HG03175 (cell line): ENCODE measurements at regions not wholly inside any gene's neighbourhood (a gene's known extent, or its start where the extent isn't known, plus 50 kb on each side); places are given as distances from the start of the nearest gene placed in this dataset.
"Not testable (repeated sequence)": the region's sequence is repeated elsewhere in the genome, so short reads cannot be mapped to it uniquely, and the experiment has no call there.

ENCODE experiments used
- ATAC-seq: cut with Tn5 transposase; IDR thresholded peaks from one replicate; pipeline ENCODE4 v1.9.1; 2021; ENCODE audit warnings: mild to moderate bottlenecking, moderate library complexity; ENCODE audit not compliant: unreplicated experiment

DNA sequence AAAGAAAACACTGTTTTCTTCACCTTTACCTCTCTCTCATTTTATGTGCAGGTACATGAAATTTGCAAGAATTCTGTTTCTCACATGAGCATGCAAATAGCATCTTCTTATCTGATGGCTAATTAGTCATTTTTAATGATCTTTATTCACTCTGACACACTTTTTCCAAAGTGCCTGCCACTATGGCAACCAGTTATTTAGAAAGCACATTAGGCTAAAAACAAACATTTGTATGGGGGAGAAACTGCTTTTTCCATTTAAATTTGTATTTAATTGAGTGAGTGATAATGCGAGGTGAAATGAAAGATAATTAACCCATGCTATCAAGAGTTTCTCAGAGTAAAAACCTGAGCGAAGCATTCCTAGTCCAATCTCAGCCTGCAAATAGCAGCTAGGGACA, 365.0 kb downstream of the MAT2B start:
- no peak for ATAC-seq

DNA sequence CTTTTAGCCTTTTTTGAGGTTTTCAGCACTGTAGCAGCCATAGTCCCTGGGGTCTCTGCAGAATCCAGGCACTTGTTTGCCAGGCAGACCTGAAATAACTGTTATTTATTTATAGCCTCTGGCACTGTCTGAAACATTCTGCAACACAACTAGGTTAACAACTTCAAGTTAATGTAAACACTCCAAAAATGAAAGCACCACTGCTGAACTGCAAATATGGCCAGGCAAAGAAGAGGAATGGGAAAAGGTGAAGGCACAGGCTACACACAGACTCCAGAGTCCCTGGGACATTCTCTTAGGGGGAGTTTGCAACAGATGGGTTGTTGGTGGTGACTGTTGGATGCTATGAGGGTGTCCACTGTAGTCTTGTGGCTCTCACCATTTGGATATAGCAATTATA, 369.0 kb downstream of the MAT2B start:
- ATAC-seq = no peak

DNA sequence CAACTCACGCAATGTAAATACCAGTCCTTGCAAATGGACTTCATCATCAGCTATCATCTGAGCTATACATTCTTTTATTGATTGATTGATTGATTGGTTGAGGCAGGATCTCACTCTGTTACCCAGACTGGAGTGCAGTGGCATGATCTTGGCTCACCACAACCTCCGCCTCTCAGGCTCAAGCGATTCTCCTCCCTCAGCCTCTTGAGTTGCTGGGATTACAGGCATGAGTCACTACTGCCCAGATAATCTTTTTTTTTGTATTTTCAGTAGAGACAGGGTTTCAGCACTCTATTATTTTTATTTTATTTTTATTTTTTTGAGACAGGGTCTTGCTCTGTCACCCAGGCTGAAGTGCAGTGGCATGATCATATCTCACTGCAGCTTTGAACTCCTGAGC, 369.5 kb downstream of the MAT2B start:
- ATAC-seq = not testable (repeated sequence)

DNA sequence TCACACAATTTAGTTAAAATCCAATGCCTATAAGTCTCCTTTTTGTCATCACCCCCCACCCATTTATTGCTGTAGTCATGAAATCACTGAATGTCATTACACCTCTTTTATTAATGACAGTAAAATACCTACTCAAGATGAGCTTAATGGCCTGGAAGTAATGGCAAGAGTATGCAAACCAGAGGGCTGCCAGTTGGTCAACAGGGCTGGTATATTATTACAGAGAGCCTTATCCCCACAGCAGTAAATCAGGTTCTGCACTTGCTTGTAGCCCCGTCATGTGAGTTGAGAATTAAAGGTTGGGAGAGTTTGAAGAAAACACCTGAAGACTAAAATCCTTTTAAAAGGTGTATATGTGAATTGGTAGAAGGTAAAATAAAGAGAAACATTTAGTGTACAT, 372.4 kb downstream of the MAT2B start:
- ATAC-seq = no peak

DNA sequence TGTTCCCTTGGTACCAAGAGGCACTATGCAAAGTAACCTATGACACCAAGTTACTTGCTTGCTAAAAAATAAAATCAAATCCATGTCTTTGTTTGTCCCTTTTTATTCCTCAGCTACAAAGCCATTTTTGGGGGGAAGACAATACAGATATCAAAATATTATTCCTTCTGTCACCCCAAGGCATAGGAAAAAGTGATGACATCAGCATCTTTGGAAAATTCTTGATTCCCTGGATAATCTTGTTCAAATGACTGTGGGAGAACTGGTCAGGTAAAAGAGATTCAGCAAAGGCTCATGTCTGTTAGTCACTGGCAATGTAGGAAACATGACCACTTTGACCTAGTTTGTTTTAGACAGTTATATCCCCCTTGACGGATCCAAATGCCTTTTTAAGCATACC, 373.1 kb downstream of the MAT2B start:
- no peak for ATAC-seq

DNA sequence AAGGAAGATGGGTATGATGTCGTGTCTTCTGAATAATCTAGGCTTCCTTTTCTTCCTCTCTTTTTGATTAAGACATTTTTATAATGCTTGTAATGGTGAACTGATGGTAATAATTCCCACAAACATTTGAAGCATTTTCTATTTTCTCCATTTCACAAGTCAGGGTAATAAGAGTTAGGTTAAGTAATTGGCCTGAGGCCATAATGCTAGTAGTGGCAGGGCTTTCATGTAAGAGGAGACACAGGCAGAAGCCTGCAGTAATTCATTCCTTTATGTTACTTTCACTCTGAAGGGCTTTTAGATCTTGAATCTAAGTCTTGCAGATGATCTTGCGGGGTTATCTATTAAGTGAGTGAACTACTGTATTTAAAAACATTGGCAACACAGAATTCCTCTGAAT, 374.9 kb downstream of the MAT2B start:
- no peak for ATAC-seq

DNA sequence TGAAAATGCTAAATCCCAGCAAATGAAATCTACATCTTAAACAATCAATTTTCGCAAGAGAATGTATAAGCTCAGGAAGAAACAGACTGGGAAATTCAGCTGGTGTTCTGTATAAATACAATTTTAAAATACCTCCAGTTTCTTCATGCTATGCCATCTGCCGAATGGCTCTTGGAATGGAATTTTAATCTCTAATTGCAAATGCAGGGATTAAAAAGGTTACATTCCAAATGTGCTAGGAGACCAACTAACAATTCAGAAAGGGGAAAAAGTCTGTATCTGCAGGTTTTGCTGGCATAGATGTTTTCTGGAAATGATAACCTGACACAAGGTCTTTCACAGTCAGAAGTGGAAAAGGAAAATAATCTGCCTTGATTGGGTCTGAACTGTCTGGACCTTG, 379.7 kb downstream of the MAT2B start:
- ATAC-seq = no peak

DNA sequence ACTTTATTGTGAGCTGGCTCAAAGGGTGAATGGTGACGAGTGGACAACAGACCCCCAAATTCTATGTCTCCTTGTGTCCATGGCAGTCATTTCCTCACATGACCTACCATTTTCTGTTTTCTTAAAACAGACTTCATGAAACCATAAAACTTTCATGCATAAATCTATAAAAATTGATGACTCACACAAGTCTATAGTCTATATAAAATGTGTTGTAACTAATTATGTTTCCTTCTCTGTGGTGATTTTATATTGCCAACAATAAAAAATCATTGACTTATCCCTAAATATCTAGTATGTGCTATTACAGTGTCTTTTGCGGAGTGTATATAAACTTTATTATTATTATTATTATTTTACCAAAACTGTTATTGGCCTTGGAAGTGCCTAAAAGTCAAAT, 382.4 kb downstream of the MAT2B start:
- no peak for ATAC-seq

DNA sequence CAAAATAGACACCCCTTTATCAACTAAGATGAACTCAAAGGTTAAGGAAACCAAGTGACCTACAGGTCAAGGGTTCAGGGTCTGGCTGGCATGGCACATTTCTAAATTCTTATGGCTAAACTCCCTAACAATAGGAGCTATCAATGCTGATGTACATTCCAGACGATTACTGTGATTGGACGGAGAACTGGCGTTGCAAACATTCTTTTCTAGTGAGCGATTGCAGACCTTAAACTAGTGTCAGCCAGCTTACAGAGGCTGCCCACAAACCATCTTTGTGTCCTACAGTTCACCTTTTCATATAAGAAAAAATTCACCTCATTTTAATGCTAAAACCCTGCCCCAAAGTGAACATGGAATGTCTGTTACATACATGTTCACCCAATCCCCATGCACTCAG, 382.9 kb downstream of the MAT2B start:
- ATAC-seq = no peak

DNA sequence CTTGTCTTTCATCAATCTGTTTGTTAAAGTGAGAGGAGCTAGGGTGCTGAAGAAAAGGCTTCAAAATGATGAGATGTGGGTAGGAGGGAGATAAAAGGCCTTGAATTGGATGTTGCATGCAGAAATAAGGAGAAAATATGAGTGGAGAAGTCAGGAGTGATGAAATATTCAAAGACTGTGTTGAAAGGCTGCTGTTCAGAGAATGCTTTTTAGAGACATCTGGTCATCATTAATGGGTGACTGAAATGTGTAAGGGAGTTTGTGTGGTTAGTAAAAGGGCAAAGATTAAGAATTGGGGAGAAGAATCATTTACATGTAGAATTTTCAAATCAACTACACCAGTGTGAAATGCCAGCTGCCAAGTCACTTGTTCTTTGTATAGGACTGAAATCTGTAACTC, 383.9 kb downstream of the MAT2B start:
- ATAC-seq = no peak

DNA sequence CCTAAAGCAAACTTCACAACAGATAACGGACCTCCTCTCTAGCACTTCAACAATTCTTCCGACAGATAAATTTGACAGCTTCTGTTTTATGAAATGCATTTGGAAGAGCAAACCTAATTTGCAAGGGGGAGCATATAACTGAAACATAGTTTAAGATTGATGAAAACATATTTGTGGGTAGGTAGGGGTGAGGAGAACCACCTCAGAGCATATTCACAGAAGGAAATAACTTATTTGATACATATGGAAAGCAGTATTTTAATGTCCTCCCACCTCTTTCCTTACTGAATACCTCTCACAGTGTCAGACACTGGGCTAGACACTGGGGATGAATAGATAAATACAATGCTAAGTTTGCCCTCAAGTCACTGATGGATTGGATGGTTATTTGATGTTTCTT, 384.8 kb downstream of the MAT2B start:
- no peak for ATAC-seq

DNA sequence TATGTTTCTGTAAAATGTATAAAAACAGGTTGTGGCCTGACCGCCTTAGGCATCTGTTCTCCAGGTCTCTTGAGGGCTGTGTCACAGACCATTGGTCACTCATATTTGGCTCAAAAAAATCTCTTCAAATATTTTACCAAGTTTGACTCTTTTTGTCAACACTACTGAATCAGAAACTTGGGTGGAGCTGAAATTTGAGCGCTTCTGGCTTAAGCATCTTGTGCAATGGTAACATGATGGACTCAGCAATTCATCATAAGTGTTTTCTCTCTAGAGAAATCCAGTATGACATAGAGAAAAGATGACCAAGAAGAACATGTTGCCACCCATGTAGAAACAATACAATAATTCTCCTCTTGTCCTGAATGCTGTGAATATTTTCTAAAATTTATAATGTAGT, 387.9 kb downstream of the MAT2B start:
- ATAC-seq = no peak

DNA sequence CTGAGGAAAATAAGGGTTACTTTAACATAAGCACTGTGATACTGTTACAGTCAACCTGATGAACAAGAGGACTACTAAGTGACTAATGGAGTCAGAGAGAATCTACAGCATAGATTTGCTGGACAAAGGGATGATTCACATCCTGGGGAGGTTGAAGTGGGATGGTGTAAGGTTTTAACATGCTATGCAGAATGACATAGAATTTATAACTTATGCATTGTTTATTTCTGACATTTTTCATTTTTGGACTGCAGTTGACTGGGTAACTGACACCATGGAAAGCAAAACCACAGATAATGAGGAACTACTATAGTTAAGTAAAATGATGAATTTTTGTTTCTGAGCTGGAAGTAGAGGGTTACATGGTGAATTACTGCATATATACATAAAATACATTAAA, 389.2 kb downstream of the MAT2B start:
- no peak for ATAC-seq

DNA sequence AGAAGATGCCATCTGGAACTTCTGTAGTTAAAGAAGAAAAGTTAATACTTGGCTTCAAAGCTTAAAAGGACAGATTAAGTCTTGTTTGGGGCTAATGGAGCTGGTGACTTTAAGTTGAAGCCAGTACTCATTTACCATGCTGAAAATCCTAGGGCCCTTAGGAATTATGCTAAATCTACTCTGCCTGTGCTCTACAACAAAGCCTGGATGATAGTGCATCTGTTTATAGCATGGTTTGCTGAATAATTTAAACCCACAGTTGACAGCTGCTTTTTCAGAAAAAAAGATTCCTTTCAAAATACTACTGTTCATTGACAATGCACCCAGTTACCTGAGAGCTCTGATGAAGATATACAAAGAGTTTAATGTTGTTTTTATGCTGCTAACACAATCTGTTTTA, 393.5 kb downstream of the MAT2B start:
- ATAC-seq = no peak

DNA sequence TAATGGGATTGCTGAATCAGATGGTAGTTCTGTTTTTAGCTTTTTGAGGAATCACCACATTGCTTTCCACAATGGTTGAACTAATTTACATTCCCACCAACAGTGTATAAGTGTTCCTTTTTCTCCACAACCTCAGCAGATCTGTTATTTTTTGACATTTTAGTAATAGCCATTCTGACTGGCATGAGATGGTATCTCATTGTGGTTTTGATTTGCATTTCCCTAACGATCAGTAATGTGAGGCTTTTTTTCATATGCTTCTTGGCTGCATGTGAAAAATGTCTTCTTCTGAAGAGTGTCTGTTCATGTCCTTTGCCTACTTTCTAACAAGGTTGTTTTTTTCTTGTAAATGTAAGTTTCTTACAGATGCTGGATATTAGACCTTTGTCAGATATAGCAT, 402.4 kb downstream of the MAT2B start:
- not testable (repeated sequence) for ATAC-seq

DNA sequence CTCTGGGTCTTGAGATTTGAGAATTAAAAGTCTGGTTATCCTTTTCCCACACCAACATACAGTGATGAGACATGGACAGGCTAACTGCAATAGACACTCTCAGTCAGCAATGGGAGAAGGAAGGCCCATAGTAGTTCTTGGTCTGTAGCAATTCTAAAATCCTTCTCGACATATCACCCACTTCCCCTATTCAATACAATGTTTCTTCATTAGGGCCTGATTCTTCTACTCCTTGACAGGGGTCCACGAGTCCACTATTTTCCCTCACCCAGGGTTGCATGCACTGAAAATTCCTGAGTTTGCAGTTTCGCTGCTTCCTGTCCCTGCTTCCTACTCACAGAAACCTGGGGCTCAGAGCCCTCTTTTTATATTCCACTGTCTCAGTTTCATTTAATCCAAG, 402.8 kb downstream of the MAT2B start:
- ATAC-seq = no peak

DNA sequence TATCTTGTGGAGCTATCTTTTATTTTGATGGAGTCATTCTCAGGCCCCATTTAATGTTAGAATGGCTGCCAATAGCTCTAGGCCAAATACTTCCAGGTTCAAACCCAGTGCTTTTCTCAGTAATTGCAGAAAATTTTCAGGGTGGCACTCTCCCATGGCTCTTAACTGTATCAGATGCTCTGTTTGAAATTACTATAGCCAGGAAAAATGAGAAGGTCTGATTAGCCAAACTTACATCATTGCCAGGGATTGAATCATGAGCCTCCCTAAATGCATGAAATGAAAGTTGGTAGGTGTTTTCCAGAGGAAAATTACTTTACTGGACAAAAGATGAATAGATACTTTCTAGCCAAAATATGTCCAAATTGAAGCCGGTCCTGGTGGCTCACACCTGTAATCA, 404.8 kb downstream of the MAT2B start:
- ATAC-seq = no peak

DNA sequence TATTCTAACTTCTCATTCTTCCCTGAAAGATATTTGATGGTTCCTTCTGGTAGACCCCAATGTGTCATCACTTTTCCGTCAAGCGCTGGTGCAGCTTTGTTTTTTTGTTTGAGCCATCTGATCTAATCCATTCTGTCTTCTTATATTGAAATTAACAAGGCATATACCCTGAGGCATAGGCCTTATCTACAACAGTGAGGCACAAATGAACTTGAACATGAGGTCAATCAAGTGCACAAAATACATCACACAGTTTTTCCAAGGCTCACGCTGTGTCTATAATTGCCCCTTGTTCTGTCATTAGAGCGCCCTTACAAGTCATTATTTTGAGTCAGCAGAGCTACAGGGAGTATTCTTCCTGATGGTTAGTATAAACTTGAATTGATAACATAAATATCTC, 406.6 kb downstream of the MAT2B start:
- ATAC-seq = no peak

DNA sequence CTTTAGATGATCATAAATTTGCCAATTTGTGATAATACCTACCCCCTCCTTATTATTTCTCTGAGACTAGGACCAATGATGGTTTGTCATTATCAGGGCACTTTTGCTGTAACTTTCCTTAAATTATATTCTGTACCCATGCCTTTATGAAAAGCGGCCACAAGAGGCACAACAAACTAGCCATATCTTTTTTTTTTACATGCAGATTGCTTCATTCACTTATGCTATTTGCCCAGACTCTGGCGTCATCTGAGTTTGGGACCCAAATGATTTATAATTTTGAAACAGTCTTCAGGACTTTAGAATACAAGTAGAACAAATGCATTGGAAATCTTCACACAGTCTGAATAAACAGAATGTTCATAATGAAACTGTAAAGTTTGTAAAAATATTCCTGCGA, 408.1 kb downstream of the MAT2B start:
- no peak for ATAC-seq

DNA sequence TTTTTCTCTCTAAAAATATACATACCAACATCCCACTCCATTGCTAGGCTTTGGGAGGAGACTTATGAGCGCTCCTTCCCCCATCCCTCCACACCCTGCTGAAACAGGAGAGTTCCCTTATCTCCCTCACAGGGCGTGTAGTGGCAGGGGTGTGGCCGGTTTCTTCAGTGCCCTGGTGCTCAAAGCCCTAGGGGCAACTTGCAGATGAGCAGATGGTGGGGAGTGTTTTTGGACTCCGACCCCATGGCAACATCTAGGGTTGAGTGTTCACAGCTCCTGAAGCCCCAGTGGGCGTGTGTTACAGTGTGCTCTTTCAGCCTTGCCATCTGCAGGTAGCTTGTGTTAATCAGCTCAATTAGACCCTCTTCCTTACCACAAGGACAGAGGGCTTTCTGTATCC, 409.5 kb downstream of the MAT2B start:
- peak; percentile 45 for ATAC-seq

DNA sequence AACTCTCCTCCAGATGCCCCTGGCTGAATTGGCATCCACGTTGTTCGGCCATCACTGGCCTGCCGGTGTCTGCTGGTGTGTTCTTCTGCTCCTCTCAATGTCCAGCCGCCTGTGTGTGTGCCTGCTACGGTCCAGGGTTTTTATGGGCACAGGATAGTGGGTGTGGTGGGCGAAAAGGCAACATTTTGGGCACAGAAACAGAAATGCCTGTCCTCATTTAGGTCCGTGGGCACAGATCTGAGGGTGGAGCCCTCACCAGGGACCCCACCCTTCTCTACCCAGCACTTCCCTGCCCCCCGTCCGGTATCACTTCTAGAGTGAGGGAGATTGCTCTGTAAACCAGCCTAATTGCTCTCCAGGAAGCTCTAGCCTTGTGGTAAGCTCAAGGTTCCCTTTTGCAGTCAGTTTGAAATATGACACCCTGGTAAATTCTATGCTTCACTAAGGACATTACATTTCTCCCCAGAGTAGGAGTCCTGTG, 410.1 kb downstream of the MAT2B start:
- peak; percentile 72 for ATAC-seq

DNA sequence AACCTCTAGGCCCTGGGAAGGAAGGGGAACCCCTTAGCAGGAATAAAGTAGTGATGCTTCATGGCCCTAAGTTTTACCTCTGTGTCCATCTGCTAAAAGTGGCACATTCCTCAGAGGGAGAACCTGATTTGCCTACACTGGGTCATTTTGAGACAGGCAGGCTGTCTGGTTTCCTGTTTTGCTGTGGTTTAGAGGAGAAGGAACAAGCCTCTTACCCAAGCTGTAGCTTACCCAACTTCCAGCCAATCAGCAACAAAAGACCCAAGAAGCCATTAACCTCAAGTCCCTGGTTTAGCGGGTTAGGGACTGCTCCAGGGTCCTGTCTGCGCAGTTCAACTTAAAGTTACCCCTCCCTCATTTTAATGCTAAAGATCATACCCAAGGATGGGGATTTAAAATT, 411.0 kb downstream of the MAT2B start:
- peak; percentile 85 for ATAC-seq

DNA sequence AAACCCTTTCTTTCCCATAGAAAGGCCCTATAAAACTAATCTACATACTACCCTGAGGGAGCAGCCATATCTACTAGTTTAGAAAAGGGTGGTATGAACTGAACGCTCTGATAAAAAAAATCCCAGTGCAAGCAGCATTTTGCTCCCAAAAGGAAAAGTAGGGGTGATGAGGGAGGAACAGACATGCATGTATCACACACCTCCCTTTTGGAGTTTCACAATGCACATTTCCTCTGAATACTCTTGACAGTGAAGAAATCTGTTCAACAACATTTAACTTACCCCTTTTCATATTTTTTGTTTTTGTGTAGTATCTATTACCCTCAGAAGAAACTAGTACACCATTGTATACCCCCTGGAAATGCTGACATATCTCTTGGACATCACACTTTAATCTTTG, 411.4 kb downstream of the MAT2B start:
- ATAC-seq = no peak

DNA sequence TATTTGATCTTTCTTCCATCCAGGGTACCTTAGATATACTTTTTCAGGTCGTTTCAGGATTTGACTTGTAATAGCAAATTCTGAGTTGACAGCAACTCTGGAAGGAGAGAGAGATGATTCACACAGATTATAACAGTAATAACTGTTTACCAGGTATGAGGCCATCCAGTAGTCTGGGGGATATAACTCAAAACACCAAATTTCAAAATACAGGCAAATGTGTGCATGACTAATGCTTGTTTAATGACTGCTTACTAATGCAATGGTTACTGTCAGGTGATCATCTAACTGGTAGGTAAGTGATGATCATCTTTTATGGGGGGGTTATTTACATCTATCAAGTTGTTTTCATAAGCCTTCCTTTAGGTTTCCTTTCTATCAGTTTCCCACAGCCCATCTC, 412.3 kb downstream of the MAT2B start:
- no peak for ATAC-seq
